HepG2 (cell line): ENCODE measurements at regions not wholly inside any gene's neighbourhood (a gene's known extent, or its start where the extent isn't known, plus 50 kb on each side); places are given as distances from the start of the nearest gene placed in this dataset.

Source experiments
- ATAC-seq: fragments of 200-7000 bp; cut with Tn5 transposase; 3 replicates; pipeline ENCODE4 v1.9.1; 2020; ENCODE audit warnings: mild to moderate bottlenecking, moderate library complexity
- BruUV-seq: library from RNA; stranded (reverse); fragments of 400-500 nt; replicated peaks from 2 replicates; lab custom pipeline; 2021; lab: Mats Ljungman, UMichigan
- CTCF ChIA-PET: fragments of 300-600 bp; formaldehyde crosslinking; extraction: SDS; loops from one replicate; lab custom pipeline; 2021; ENCODE audit warnings: low total read pairs, inconsistent platforms, low intra/inter-chr PET ratio; lab: Yijun Ruan, JAX
- POLR2A ChIA-PET: fragments of 350-600 bp; sonication (Branson Sonifier 250); formaldehyde crosslinking; loops from one replicate; lab custom pipeline; 2020; ENCODE audit warnings: antibody characterized with exemption, inconsistent platforms; lab: Yijun Ruan, JAX
- DNase-seq: peaks from one replicate; pipeline ENCODE4 v3.0.0-alpha.2; 2015; ENCODE audit warnings: low spot score
- FAIRE-seq: peaks from 3 replicates; lab custom pipeline; 2011; peaks lifted over from hg19 to GRCh38; lab: Jason Lieb, UNC
- H2AFZ ChIP-seq: one replicate; pipeline ENCODE4 v1.6.1; 2011; ENCODE audit warnings: low read length, inconsistent platforms
- H3K27ac ChIP-seq: fragments of 300-600 bp; 3 replicates; pipeline ENCODE4 v1.8.0; 2011; ENCODE audit warnings: mixed run types, mild to moderate bottlenecking, mixed read lengths, low read length, inconsistent platforms; ENCODE audit not compliant: insufficient read depth; ENCODE audit errors: extremely low read length
- H3K27me3 ChIP-seq, 2 experiments: fragments of 200-600 bp in 1 of 2; 2 replicates in 1 of 2; 3 replicates in 1 of 2; pipeline versions ENCODE4 v1.6.0 to v1.8.0; 2011; ENCODE audit warnings: low read length in 2 of 2, mild to moderate bottlenecking in 2 of 2, moderate library complexity in 2 of 2, inconsistent platforms in 1 of 2; ENCODE audit not compliant: insufficient read depth in 2 of 2, control insufficient read depth in 1 of 2
- H3K36me3 ChIP-seq, 2 experiments: fragments of 200-600 bp in 1 of 2; replicated peaks in 1 of 2; 2 replicates in 1 of 2; 3 replicates in 1 of 2; pipeline versions ENCODE4 v1.5.1 to v1.8.0; 2011; ENCODE audit warnings: low read length in 2 of 2, inconsistent platforms in 1 of 2; ENCODE audit not compliant: insufficient read depth in 2 of 2, control insufficient read depth in 1 of 2
- H3K4me1 ChIP-seq: 2 replicates; pipeline ENCODE4 v1.5.1; 2012; ENCODE audit warnings: low read length, inconsistent platforms; ENCODE audit not compliant: insufficient read depth
- H3K4me2 ChIP-seq: 2 replicates; pipeline ENCODE4 v1.6.0; 2011; ENCODE audit warnings: low read depth, low read length, inconsistent platforms
- H3K4me3 ChIP-seq, 3 experiments: fragments of 200-600 bp in 1 of 3; sonication (generic), shearing (Covaris generic) in 1 of 3; replicated peaks in 1 of 3; 2 replicates each; pipeline ENCODE4 v1.5.1; 2011 to 2016; ENCODE audit warnings: low read length in 3 of 3, inconsistent platforms in 2 of 3, low read depth in 2 of 3, mild to moderate bottlenecking in 2 of 3, control low read depth in 1 of 3, mixed read lengths in 1 of 3; ENCODE audit not compliant: insufficient read depth in 1 of 3
- H3K79me2 ChIP-seq: one replicate; pipeline ENCODE4 v1.6.1; 2011; ENCODE audit warnings: low read length, inconsistent platforms; ENCODE audit not compliant: insufficient read depth
- H3K9ac ChIP-seq: 2 replicates; pipeline ENCODE4 v1.6.0; 2011; ENCODE audit warnings: mild to moderate bottlenecking, low read depth, low read length, inconsistent platforms; ENCODE audit not compliant: insufficient read depth
- H3K9me3 ChIP-seq: 2 replicates; pipeline ENCODE4 v1.5.1; 2012; ENCODE audit warnings: mild to moderate bottlenecking, low read length
- H4K20me1 ChIP-seq: 2 replicates; pipeline ENCODE4 v1.6.0; 2011; ENCODE audit warnings: inconsistent platforms, mild to moderate bottlenecking, low read length, moderate library complexity; ENCODE audit not compliant: insufficient read depth
- ARID2 ChIP-seq: sonication (generic); formaldehyde crosslinking; IDR thresholded peaks from 2 replicates; pipeline ENCODE4 v1.8.1; 2022; ENCODE audit warnings: mild to moderate bottlenecking, missing genetic modification reagents, borderline replicate concordance
- MATR3 ChIP-seq: sonication (generic); formaldehyde crosslinking; IDR thresholded peaks from 2 replicates; pipeline ENCODE4 v1.4.0; 2020; ENCODE audit warnings: missing genetic modification reagents
- NKX3-1 ChIP-seq: sonication (generic); formaldehyde crosslinking; IDR thresholded peaks from 2 replicates; pipeline ENCODE4 v1.5.0; 2020; ENCODE audit warnings: missing genetic modification reagents
- TCF12 ChIP-seq, 2 experiments: fragments of 450-650 bp in 1 of 2; sonication (generic) in 1 of 2; formaldehyde crosslinking in 1 of 2; IDR thresholded peaks; 2 replicates each; pipeline versions ENCODE4 v1.6.1 to v1.8.0; 2017 to 2022; ENCODE audit warnings: antibody characterized with exemption in 1 of 2, mild to moderate bottlenecking in 1 of 2, missing genetic modification reagents in 1 of 2, moderate library complexity in 1 of 2
- ZFP37 ChIP-seq: sonication (generic); formaldehyde crosslinking; IDR thresholded peaks from 2 replicates; pipeline ENCODE4 v1.4.0; 2020; ENCODE audit warnings: missing genetic modification reagents, borderline replicate concordance
- ZNF674 ChIP-seq: sonication (generic); formaldehyde crosslinking; IDR thresholded peaks from 2 replicates; pipeline ENCODE4 v1.5.0; 2020; ENCODE audit warnings: low read depth, mild to moderate bottlenecking, missing genetic modification reagents
- ZNF746 ChIP-seq: sonication (generic); formaldehyde crosslinking; IDR thresholded peaks from 2 replicates; pipeline ENCODE4 v1.8.0; 2022; ENCODE audit warnings: mild to moderate bottlenecking, missing genetic modification reagents
- ZSCAN29 ChIP-seq: sonication (generic); formaldehyde crosslinking; conservative IDR thresholded peaks from 2 replicates; pipeline ENCODE4 v1.4.0; 2020; ENCODE audit warnings: mild to moderate bottlenecking, missing genetic modification reagents
- WGBS: methylation state at CpG from one replicate; pipeline ENCODE4 v1.1.6; 2017; ENCODE audit warnings: low lambda C conversion rate; 5-methylcytosine and 5-hydroxymethylcytosine counted together
- in situ Hi-C: cut with HindIII; loops from 2 replicates; pipeline ENCODE4 v1.10.0; 2017; ENCODE audit warnings: low pct_unique_long_range_greater_than_20kb; ENCODE audit not compliant: extremely low pct_ligation_motif_present
- intact Hi-C: fragments of 100-400 bp; cut with micrococcal nuclease; formaldehyde crosslinking; loops from one replicate; pipeline ENCODE4 v1.10.0; 2022; ENCODE audit not compliant: unreplicated experiment
- TF ChIP-seq, protein P1 (sequence below): sonication (generic); formaldehyde crosslinking; IDR thresholded peaks from 2 replicates; pipeline ENCODE4 v1.9.0; 2021; ENCODE audit warnings: missing genetic modification reagents, mild to moderate bottlenecking, borderline replicate concordance
- TF ChIP-seq, protein P2 (sequence below): sonication (generic); formaldehyde crosslinking; IDR thresholded peaks from 2 replicates; pipeline ENCODE4 v1.4.0; 2020; ENCODE audit warnings: missing genetic modification reagents, borderline replicate concordance
- TF ChIP-seq, protein P3 (sequence below): IDR thresholded peaks from 2 replicates; pipeline ENCODE4 v1.6.1; 2016; ENCODE audit warnings: low read depth
- TF ChIP-seq, protein P4 (sequence below): sonication (generic); formaldehyde crosslinking; IDR thresholded peaks from 2 replicates; pipeline ENCODE4 v1.4.0; 2020; ENCODE audit warnings: missing genetic modification reagents
- TF ChIP-seq, protein P5 (sequence below): sonication (generic); formaldehyde crosslinking; IDR thresholded peaks from 2 replicates; pipeline ENCODE4 v1.9.0; 2021; ENCODE audit warnings: missing genetic modification reagents, mild to moderate bottlenecking, borderline replicate concordance
- TF ChIP-seq, protein P6 (sequence below): sonication (generic); formaldehyde crosslinking; conservative IDR thresholded peaks from 2 replicates; pipeline ENCODE4 v1.8.0; 2022; ENCODE audit warnings: missing genetic modification reagents

DNA sequence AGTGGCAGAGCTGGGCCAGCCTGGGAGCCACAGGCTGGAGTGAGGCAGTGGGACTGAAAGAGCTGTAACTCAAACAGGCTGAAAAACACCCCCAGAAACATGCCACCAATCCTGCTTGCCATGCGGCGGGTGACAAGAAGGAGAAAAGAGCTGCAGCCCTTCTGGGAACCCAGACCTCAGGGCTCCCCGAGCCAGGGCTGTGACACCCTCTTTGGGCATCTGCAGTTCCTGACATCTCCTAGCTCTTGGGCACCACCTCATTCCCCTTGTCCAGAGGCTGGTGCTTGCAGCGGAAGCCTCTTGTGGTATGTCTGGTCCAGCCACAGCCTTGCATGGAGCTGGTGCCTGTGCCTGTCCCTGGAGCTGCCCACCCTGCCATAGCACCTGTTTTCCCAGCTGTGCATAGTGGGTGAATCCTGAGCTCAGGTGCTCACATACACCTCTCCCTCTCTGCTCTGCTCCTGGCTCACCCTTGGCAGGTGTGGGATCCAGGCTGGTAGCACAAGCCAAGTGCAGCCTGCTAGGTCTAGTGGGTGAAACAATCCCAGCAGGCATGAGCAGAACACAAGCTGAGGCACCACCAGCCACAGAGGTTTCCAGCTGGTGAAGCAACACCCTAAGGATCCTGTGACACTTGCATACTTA lies 149.0 kb downstream of the CXXC4 start:
- Histone ChIP-seq H3K9ac (no peak overlapping the region), H3K9me3 (peaks cover 3% of the 10 kb centered on the region; the same call in 1 of the 2 replicates), H4K20me1 (no peaks in the 10 kb centered on the region), H2AFZ (no peak overlapping the region), H3K27ac (no peak overlapping the region), H3K4me1 (no peaks in the 10 kb centered on the region), H3K4me3 (no peak overlapping the region), H3K27me3 (no peaks in the 10 kb centered on the region), H3K36me3 (no peaks in the 10 kb centered on the region), H3K79me2 (no peaks in the 10 kb centered on the region), H3K4me2 (no peak overlapping the region)
- in situ Hi-C loops = no loop called here
- DNase-seq (no peak), FAIRE-seq (no peak), ATAC-seq (no peak)
- WGBS = no CpG with 5 or more reads among the region's 4 CpGs
- no TSS peak for BruUV-seq
- intact Hi-C loops = no loop called here
- POLR2A ChIA-PET = no interaction called here
- CTCF ChIA-PET = no interaction called here
- TF ChIP-seq ZNF674 (CRISPR knock-in tag) (no peak), ZNF746 (no peak), MATR3 (CRISPR knock-in tag) (no peak), ARID2 (CRISPR knock-in tag) (no peak), ZFP37 (CRISPR knock-in tag) (no peak), NKX3-1 (no peak), TCF12 (IDR thresholded peaks at IDR 0.05) (no peak), TCF12 (CRISPR knock-in tag; IDR thresholded peaks at IDR 0.05) (no peak), ZSCAN29 (CRISPR knock-in tag) (no peak)
- TF ChIP-seq, protein P1, sequence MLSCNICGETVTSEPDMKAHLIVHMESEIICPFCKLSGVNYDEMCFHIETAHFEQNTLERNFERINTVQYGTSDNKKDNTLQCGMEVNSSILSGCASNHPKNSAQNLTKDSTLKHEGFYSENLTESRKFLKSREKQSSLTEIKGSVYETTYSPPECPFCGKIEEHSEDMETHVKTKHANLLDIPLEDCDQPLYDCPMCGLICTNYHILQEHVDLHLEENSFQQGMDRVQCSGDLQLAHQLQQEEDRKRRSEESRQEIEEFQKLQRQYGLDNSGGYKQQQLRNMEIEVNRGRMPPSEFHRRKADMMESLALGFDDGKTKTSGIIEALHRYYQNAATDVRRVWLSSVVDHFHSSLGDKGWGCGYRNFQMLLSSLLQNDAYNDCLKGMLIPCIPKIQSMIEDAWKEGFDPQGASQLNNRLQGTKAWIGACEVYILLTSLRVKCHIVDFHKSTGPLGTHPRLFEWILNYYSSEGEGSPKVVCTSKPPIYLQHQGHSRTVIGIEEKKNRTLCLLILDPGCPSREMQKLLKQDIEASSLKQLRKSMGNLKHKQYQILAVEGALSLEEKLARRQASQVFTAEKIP (CRISPR knock-in tag) = no peak
- TF ChIP-seq, protein P2, sequence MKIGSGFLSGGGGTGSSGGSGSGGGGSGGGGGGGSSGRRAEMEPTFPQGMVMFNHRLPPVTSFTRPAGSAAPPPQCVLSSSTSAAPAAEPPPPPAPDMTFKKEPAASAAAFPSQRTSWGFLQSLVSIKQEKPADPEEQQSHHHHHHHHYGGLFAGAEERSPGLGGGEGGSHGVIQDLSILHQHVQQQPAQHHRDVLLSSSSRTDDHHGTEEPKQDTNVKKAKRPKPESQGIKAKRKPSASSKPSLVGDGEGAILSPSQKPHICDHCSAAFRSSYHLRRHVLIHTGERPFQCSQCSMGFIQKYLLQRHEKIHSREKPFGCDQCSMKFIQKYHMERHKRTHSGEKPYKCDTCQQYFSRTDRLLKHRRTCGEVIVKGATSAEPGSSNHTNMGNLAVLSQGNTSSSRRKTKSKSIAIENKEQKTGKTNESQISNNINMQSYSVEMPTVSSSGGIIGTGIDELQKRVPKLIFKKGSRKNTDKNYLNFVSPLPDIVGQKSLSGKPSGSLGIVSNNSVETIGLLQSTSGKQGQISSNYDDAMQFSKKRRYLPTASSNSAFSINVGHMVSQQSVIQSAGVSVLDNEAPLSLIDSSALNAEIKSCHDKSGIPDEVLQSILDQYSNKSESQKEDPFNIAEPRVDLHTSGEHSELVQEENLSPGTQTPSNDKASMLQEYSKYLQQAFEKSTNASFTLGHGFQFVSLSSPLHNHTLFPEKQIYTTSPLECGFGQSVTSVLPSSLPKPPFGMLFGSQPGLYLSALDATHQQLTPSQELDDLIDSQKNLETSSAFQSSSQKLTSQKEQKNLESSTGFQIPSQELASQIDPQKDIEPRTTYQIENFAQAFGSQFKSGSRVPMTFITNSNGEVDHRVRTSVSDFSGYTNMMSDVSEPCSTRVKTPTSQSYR = no peak
- TF ChIP-seq, protein P3, sequence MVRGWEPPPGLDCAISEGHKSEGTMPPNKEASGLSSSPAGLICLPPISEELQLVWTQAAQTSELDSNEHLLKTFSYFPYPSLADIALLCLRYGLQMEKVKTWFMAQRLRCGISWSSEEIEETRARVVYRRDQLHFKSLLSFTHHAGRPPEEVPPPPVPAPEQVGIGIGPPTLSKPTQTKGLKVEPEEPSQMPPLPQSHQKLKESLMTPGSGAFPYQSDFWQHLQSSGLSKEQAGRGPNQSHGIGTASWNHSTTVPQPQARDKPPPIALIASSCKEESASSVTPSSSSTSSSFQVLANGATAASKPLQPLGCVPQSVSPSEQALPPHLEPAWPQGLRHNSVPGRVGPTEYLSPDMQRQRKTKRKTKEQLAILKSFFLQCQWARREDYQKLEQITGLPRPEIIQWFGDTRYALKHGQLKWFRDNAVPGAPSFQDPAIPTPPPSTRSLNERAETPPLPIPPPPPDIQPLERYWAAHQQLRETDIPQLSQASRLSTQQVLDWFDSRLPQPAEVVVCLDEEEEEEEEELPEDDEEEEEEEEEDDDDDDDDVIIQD = no peak
- TF ChIP-seq, protein P4, sequence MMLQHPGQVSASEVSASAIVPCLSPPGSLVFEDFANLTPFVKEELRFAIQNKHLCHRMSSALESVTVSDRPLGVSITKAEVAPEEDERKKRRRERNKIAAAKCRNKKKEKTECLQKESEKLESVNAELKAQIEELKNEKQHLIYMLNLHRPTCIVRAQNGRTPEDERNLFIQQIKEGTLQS (CRISPR knock-in tag) = no peak
- TF ChIP-seq, protein P5, sequence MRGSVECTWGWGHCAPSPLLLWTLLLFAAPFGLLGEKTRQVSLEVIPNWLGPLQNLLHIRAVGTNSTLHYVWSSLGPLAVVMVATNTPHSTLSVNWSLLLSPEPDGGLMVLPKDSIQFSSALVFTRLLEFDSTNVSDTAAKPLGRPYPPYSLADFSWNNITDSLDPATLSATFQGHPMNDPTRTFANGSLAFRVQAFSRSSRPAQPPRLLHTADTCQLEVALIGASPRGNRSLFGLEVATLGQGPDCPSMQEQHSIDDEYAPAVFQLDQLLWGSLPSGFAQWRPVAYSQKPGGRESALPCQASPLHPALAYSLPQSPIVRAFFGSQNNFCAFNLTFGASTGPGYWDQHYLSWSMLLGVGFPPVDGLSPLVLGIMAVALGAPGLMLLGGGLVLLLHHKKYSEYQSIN (CRISPR knock-in tag) = no peak
- TF ChIP-seq, protein P6, sequence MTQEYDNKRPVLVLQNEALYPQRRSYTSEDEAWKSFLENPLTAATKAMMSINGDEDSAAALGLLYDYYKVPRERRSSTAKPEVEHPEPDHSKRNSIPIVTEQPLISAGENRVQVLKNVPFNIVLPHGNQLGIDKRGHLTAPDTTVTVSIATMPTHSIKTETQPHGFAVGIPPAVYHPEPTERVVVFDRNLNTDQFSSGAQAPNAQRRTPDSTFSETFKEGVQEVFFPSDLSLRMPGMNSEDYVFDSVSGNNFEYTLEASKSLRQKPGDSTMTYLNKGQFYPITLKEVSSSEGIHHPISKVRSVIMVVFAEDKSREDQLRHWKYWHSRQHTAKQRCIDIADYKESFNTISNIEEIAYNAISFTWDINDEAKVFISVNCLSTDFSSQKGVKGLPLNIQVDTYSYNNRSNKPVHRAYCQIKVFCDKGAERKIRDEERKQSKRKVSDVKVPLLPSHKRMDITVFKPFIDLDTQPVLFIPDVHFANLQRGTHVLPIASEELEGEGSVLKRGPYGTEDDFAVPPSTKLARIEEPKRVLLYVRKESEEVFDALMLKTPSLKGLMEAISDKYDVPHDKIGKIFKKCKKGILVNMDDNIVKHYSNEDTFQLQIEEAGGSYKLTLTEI = no peak
